NCI-H2227 treated with DMSO at 0.1 percent for 48 hours (cell line): ENCODE measurements at regions not wholly inside any gene's neighbourhood (a gene's known extent, or its start where the extent isn't known, plus 50 kb on each side); places are given as distances from the start of the nearest gene placed in this dataset.

Source experiments
- DNase-seq: peaks from one replicate; lab custom pipeline; 2025; lab: John Stamatoyannopoulos, UW

GRCh38 chr20:11130554-11131166 is 456.9 kb upstream of the JAG1 start:
- DNase-seq: no peak

GRCh38 chr20:11132819-11133415 is 459.1 kb upstream of the JAG1 start:
- no peak for DNase-seq

DNA sequence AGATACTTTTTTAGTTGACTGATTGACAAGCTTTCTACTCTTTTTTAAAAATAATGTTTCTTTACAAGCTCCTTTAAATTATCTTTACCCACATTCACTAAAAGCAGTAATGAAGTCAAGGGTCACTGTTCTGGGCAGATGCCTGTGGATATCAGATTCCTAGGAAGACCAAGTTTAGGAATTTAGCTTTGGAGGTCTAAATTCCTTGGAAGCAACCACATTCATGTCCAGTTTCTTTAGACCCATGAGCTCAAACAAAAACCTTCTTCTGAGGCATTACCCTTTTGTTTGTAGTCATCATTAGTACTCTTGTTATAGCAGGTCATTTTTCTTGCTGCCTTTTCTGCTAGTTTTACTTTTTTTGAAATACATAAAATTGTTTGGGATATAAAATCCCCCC is 462.9 kb upstream of the JAG1 start:
- no peak for DNase-seq

GRCh38 chr20:11137688-11138087 is 463.9 kb upstream of the JAG1 start:
- no peak for DNase-seq

- DNase-seq: no peak
Observed at GRCh38 chr20:11140359-11140758, 466.6 kb upstream of the JAG1 start.

DNA sequence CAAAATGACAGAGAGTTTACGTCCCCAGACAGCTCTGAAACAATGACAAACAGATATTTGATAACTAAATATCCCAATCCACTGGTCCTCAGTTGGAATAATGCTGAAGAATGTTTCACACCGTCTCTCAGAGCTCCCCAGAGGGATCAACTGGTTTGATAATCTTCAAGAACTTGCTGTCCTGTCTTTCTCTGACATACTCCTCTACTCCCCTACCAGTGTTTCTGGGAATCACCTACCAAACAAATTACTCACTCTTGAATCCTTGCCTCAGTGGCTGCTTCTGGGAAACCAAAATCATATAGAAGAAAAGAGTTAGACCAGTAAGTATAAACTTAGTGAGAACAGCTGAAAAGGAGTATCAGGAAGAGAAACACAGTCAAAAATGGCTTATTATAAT is 469.7 kb upstream of the JAG1 start:
- no peak for DNase-seq

- no peak for DNase-seq
Observed at GRCh38 chr20:11144114-11144950, 470.5 kb upstream of the JAG1 start.

DNA sequence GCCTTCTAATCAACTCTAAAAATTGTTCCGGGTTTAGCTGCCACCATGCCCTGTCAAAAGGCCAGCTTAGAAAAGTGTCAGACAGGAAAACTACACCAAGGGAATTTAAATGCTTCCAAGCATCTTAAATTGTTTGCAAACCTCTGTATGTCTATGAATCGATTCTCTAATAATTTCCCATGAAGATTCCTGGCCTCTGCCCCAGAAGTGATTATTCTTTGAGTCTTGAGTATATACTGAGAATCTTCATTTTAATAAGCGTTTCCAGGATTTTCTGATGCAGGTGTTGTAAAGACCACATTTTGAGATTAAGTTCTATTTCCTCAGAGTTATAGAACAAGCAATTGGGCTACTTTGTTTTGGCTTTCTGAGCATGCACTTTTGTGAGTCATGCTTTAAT is 471.8 kb upstream of the JAG1 start:
- no peak for DNase-seq

DNA sequence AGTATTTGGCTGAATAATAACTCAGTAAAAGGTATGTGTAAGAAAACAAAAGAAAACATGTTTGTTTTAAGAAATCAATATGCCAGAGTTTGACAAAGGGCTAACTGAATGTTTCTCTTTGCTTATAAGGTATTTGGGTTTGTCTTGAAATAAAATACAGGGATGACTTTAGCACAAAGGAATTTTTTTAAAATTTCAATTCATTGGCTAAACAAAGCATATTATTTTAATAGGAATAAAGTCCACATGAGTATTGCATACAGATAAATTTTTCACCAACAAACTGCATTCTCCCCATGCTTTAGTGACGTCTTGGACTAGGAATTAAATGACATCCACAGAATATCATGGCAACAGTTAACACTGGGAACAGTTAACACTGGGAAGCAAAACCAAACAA is 480.0 kb upstream of the JAG1 start:
- DNase-seq: no peak

DNA sequence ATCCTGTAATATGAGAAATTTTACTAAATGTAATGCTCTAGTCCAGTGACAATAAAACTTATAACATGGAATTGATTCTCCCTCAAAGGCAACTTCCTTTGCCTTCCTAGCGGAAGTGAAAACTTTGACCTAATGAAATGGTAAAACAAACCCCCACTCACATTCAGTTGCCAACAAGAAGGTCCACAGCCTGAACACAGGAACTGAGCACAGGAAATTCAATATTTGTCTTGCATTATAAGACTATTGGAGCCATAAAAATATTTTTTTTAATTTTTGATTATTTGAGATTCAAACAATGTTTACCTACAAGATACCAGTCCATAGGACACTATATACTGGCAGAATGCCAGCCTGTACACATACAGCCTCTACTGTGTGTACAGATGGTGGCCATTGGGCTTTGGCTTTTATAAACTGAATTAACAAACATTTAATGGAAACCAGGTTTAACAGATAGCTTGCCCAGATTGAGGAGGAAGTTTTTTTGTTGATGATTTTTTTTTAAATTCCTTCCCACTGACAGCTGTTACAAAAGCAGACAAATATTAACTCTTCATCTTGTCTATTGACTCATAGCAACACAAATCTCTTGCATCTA is 481.5 kb upstream of the JAG1 start:
- no peak for DNase-seq

DNA sequence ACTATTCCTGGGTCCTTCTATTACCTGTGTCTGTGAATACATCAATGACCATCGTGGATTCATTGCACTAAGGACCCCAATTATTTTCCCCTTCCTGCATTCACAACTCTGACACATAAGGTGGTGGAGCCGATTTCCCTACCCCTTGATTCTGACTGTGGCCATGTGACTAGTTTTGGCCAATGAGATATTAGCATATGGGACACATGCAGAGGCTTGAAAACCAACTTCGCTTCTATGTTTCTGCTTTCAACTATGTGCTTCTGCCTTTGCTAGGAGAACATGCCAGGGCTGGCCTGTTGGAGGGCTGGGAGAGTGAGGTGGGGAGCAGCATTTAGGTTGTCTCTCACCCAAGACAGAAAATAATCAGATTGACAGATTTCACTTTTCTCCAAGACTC is 483.1 kb upstream of the JAG1 start:
- no peak for DNase-seq

GRCh38 chr20:11158146-11158545 is 484.3 kb upstream of the JAG1 start:
- DNase-seq: no peak

GRCh38 chr20:11158589-11158988 is 484.8 kb upstream of the JAG1 start:
- no peak for DNase-seq

DNA sequence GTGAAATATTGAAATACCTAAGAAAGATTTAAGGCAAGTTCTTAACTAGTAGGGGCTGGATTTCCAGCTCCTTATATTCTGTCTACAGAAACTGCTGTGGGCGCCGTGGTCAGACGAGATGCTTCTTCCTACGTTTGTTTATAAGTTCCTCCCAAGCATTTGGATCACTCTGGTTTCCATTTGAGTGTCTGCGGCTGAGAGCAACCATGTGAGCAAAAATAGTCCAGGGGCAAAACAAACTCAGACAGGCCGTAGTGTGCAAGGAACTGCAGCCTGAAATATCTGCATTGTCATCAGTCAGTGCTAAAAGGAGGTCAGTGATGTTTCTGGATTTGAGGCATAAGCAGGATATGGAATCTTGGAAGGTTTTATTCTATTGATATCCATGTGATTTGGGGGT is 485.9 kb upstream of the JAG1 start:
- no peak for DNase-seq

- DNase-seq: no peak
Observed at GRCh38 chr20:11162026-11162775, 488.4 kb upstream of the JAG1 start.

- no peak for DNase-seq
Observed at GRCh38 chr20:11165789-11166188, 492.0 kb upstream of the JAG1 start.

GRCh38 chr20:11166712-11167111 is 492.9 kb upstream of the JAG1 start:
- DNase-seq: no peak

DNA sequence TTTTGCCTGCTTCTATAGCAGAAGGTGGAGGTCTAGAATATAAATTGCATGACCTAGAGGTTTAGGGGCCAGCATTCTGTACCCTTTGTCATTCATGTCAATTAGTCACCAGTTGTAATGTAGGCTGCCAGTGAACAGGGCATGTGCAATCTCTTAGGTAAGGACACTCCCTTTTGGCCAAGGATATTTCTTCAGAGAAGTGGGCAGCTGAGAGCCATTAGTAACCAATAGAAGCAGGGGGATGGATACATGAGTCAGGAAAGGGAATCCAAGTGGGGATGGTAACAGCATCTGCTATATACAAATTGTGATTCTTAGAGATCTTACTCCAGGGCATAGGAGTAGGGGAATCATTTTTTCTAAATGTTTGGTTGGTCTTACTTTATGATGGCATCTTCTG is 494.2 kb upstream of the JAG1 start:
- no peak for DNase-seq

DNA sequence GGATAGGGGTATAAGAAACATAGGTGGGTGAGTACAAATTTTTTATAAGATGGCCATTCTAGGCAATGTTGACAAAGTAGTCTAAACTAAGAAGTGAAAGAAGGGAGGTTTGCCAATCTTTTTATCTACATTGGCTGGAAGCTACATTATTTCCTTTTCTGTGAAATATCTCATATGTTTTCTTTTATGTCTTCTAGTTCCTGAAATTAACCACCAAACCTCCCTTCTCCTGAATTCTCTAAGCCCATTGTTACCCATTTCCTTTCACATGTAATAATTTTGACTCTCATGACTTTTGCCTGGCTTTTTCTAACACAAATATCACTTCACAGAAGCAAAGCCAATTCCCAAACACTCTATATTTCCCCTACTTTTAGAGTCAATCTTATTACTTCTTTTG is 496.2 kb upstream of the JAG1 start:
- no peak for DNase-seq

- DNase-seq: no peak
Observed at GRCh38 chr20:11170565-11170964, 496.8 kb upstream of the JAG1 start.

GRCh38 chr20:11172881-11173280 is 499.1 kb upstream of the JAG1 start:
- no peak for DNase-seq

DNA sequence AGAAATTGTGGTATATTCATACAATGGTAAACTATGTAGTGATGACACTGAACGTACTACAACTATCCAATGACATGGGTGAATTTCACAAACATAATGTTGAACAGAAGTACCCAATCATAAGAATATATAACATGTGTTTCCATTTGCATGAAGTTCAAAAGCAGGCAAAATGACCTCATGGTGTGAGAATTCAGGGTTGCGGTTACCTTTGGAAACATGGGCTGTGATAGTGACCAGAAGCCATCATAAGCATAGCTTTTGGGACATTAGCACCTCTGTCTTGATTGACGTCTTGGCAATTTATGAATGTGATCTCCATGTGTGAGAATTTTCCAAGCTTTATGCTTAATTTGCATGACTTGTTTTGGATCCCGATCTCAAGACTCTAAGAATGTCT is 500.1 kb upstream of the JAG1 start:
- no peak for DNase-seq
